Activated CD8-positive, alpha-beta memory T cell treated with anti-CD3 and anti-CD28 coated beads, Interleukin-2, amount 10 ng/mL, durations not matched to agents 7 days and 5 days (primary cell): ENCODE measurements at regions not wholly inside any gene's neighbourhood (a gene's known extent, or its start where the extent isn't known, plus 50 kb on each side); places are given as distances from the start of the nearest gene placed in this dataset.

Source experiments
- ATAC-seq: fragments of 150-1000 bp; cut with Tn5 transposase; one replicate; pipeline ENCODE4 v1.10.0; 2021; ENCODE audit warnings: moderate library complexity
- CTCF ChIA-PET: fragments of 350-600 bp; sonication (Branson Sonifier 250); formaldehyde crosslinking; loops from one replicate; lab custom pipeline; 2021; ENCODE audit warnings: antibody characterized with exemption; lab: Charles Lee
- DNase-seq: peaks from one replicate; pipeline ENCODE4 v3.0.0-alpha.2; 2020
- H3K27ac Mint-ChIP-seq: one replicate; pipeline ENCODE4 v1.8.0; 2021; ENCODE audit warnings: mild to moderate bottlenecking, mixed read lengths
- H3K27me3 Mint-ChIP-seq: one replicate; pipeline ENCODE4 v1.8.0; 2021; ENCODE audit warnings: mixed read lengths
- H3K36me3 Mint-ChIP-seq: one replicate; pipeline ENCODE4 v1.8.0; 2021; ENCODE audit warnings: mild to moderate bottlenecking, mixed read lengths
- H3K4me1 Mint-ChIP-seq: one replicate; pipeline ENCODE4 v1.8.0; 2021; ENCODE audit warnings: mixed read lengths
- H3K4me3 Mint-ChIP-seq: one replicate; pipeline ENCODE4 v1.8.0; 2021; ENCODE audit warnings: mild to moderate bottlenecking, moderate library complexity, mixed read lengths
- H3K9me3 Mint-ChIP-seq: one replicate; pipeline ENCODE4 v1.8.0; 2022; ENCODE audit warnings: low read depth, mixed read lengths

- DNase-seq = no peak
- ATAC-seq = no peak
- CTCF ChIA-PET = no interaction called here
- Mint-ChIP-seq H3K27ac (no peak overlapping the region), H3K4me1 (no peaks in the 10 kb centered on the region), H3K27me3 (no peaks in the 10 kb centered on the region), H3K4me3 (no peak overlapping the region), H3K36me3 (no peaks in the 10 kb centered on the region), H3K9me3 (no peaks in the 10 kb centered on the region)
Measured at GRCh38 chr12:60174941-60175340, 579.1 kb downstream of the SLC16A7 start.

DNA sequence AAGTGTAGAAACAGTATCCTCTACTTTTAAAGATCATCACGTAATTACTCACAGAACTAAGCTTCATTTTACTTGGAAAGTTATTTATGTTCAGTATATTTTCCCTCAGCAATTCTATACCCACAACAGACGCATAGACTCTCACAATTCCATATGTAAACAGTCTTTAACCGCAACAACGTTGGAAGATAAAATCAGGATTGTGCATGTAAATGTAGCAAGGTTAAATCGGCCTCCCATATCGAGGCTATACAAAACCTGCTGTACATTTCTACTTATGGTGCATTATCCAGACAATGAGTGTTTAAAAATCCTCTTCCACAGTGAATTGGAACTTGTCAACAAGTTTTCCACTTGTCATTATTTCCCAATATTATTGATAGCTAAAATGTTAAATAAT is 581.1 kb downstream of the SLC16A7 start:
- no peaks in the 10 kb centered on the region for H3K4me1 Mint-ChIP-seq
- DNase-seq (no peak), ATAC-seq (no peak)
- H3K27ac Mint-ChIP-seq = no peak overlapping the region
- H3K9me3 Mint-ChIP-seq = no peaks in the 10 kb centered on the region
- CTCF ChIA-PET = no interaction called here
- no peaks in the 10 kb centered on the region for H3K27me3 Mint-ChIP-seq
- H3K4me3 Mint-ChIP-seq = no peak overlapping the region
- no peaks in the 10 kb centered on the region for H3K36me3 Mint-ChIP-seq

DNA sequence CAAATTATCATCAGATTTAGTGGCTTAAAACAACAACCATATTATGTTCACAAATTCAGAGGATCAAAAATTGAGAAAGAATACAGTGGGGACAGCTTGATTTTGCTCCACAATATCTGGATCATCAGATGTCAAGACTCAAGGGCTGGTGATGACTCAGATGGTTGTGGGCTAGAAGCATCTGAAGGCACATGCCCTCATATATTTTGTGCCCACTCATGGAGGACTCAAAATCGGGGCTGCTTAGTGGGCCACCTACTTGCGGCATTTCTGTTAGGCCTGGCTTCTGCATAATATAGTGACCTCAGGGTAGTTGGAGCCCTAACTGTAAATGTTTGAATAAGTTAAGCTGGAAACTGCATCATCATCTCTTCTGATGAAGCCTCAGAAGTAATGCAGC is 584.5 kb downstream of the SLC16A7 start:
- no peak for ATAC-seq
- Mint-ChIP-seq H3K4me1 (no peaks in the 10 kb centered on the region), H3K27me3 (no peaks in the 10 kb centered on the region), H3K4me3 (no peak overlapping the region), H3K27ac (no peak overlapping the region), H3K36me3 (no peaks in the 10 kb centered on the region), H3K9me3 (no peaks in the 10 kb centered on the region)
- CTCF ChIA-PET = no interaction called here
- DNase-seq = no peak

DNA sequence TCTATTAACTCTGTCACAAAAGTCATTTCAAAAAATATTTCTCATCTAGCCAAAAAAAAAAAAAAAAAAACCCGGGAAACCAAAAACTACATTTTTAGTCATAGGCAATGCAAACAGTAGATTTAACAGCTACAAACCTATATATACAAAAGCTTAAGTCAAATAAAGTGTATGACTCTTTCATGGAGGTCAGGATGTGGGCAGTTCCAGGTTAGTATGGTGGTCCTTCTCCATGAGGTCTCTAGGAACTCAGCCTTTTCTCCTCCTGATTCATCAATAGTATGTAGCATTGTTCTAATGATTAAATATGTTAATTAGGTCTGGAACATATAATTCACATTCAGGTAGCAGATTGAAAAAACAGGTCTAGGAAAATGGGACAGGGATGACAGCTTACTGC is 586.5 kb downstream of the SLC16A7 start:
- Mint-ChIP-seq H3K27ac (no peak overlapping the region), H3K36me3 (no peaks in the 10 kb centered on the region), H3K9me3 (no peaks in the 10 kb centered on the region), H3K4me1 (no peaks in the 10 kb centered on the region), H3K27me3 (no peaks in the 10 kb centered on the region), H3K4me3 (no peak overlapping the region)
- DNase-seq (no peak), ATAC-seq (no peak)
- CTCF ChIA-PET = no interaction called here

GRCh38 chr12:60184096-60184495 is 588.3 kb downstream of the SLC16A7 start:
- ATAC-seq (no peak), DNase-seq (no peak)
- CTCF ChIA-PET = no interaction called here
- Mint-ChIP-seq H3K36me3 (no peaks in the 10 kb centered on the region), H3K27me3 (no peaks in the 10 kb centered on the region), H3K9me3 (peaks cover 2% of the 10 kb centered on the region), H3K27ac (no peak overlapping the region), H3K4me3 (no peak overlapping the region), H3K4me1 (no peaks in the 10 kb centered on the region)

DNA sequence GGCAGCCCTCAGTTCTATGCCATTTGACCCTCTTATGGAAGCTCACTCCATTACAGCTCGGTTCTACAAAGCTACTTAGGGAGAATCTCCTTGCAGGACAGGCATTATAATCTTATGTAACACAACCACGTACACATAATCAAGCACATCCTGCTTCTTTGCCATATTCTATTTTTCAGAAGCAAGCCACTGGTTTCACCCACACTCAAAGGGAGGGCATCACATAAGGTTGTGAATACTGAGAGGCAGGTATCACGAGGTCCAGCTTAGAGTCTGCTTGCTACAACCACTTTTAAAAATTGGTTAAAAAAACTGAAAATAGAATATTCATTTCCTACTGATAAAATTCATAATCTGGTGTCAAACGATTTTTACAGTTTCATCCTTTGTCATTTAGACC is 589.2 kb downstream of the SLC16A7 start:
- H3K9me3 Mint-ChIP-seq = peaks cover 2% of the 10 kb centered on the region
- no peaks in the 10 kb centered on the region for H3K4me1 Mint-ChIP-seq
- no peak for ATAC-seq
- DNase-seq = no peak
- CTCF ChIA-PET = no interaction called here
- H3K36me3 Mint-ChIP-seq = no peaks in the 10 kb centered on the region
- no peak overlapping the region for H3K4me3 Mint-ChIP-seq
- no peak overlapping the region for H3K27ac Mint-ChIP-seq
- no peaks in the 10 kb centered on the region for H3K27me3 Mint-ChIP-seq

GRCh38 chr12:60191271-60191670 is 595.4 kb downstream of the SLC16A7 start:
- Mint-ChIP-seq H3K9me3 (peaks cover 4% of the 10 kb centered on the region), H3K4me3 (no peak overlapping the region)
- no peak for ATAC-seq

GRCh38 chr12:60191676-60192359 is 596.0 kb downstream of the SLC16A7 start:
- no peaks in the 10 kb centered on the region for H3K36me3 Mint-ChIP-seq
- CTCF ChIA-PET = interaction anchor here (1.2 kb wide), 1 partner anchor 22 kb away, joined by 3 read pairs; no protein-coding TSS in a partner anchor

More at GRCh38 chr12:60191271-60191670, 595.4 kb downstream of the SLC16A7 start:
- CTCF ChIA-PET = interaction anchor here (1.2 kb wide), 1 partner anchor 22 kb away, joined by 3 read pairs; no protein-coding TSS in a partner anchor
- Mint-ChIP-seq H3K27ac (no peak overlapping the region), H3K4me1 (no peaks in the 10 kb centered on the region), H3K27me3 (no peaks in the 10 kb centered on the region), H3K36me3 (no peaks in the 10 kb centered on the region)
- no peak for DNase-seq

GRCh38 chr12:60194678-60195077 is 598.8 kb downstream of the SLC16A7 start:
- no peak overlapping the region for H3K27ac Mint-ChIP-seq
- CTCF ChIA-PET = no interaction called here
- no peak for ATAC-seq
- no peaks in the 10 kb centered on the region for H3K36me3 Mint-ChIP-seq
- DNase-seq = no peak
- no peak overlapping the region for H3K4me3 Mint-ChIP-seq
- H3K4me1 Mint-ChIP-seq = no peaks in the 10 kb centered on the region
- H3K9me3 Mint-ChIP-seq = peaks cover 4% of the 10 kb centered on the region
- no peaks in the 10 kb centered on the region for H3K27me3 Mint-ChIP-seq

More at GRCh38 chr12:60191676-60192359, 596.0 kb downstream of the SLC16A7 start:
- Mint-ChIP-seq H3K27ac (no peak overlapping the region), H3K4me3 (no peak overlapping the region), H3K9me3 (peaks cover 4% of the 10 kb centered on the region), H3K27me3 (no peaks in the 10 kb centered on the region), H3K4me1 (no peaks in the 10 kb centered on the region)
- ATAC-seq (no peak), DNase-seq (no peak)

GRCh38 chr12:60195483-60195882 is 599.7 kb downstream of the SLC16A7 start:
- H3K9me3 Mint-ChIP-seq = peaks cover 4% of the 10 kb centered on the region
- no peaks in the 10 kb centered on the region for H3K27me3 Mint-ChIP-seq
- ATAC-seq (no peak), DNase-seq (no peak)
- no peak overlapping the region for H3K4me3 Mint-ChIP-seq
- H3K36me3 Mint-ChIP-seq = no peaks in the 10 kb centered on the region
- H3K4me1 Mint-ChIP-seq = no peaks in the 10 kb centered on the region
- CTCF ChIA-PET = no interaction called here
- H3K27ac Mint-ChIP-seq = no peak overlapping the region

DNA sequence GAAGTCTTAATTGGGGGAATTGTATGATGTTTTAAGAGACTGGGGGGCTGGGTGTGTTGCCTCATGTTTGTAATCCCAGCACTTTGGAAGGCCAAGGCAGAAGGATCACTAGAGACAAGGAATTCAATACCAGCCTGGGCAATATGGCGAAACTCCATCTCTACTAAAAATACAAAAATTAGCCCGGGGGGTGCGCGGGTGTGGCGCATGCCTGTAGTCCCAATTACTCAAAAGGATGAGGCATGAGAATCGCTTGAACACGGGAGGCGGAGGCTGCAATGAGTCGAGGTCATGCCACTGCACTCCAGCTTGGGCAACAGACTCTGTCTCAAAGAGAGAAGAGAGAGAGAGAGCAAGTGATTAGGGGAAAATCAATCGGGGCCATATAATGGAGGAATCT is 600.5 kb downstream of the SLC16A7 start:
- Mint-ChIP-seq H3K9me3 (peaks cover 2% of the 10 kb centered on the region), H3K27me3 (no peaks in the 10 kb centered on the region), H3K4me1 (no peaks in the 10 kb centered on the region), H3K4me3 (no peak overlapping the region), H3K36me3 (no peaks in the 10 kb centered on the region), H3K27ac (no peak overlapping the region)
- ATAC-seq (no peak), DNase-seq (no peak)
- CTCF ChIA-PET = no interaction called here

DNA sequence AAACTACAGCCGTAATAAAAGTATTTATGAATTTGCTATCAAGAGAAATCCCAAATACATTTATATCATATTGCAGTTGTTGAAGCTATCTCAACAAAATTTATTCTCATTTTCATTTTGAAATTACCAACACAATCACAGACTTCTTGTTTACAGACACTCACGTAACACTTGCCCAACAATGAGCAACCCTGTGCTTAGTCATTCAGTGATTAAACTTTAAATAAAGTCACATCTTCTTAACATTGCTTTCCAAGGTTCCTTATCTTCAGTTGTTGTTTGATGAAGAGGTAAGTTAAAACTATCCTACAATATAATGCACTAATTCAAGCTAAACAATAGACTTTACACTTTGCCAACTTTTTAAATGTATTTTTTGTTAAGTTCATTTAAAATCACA is 601.8 kb downstream of the SLC16A7 start:
- Mint-ChIP-seq H3K4me3 (no peak overlapping the region), H3K9me3 (peaks cover 3% of the 10 kb centered on the region), H3K27me3 (no peaks in the 10 kb centered on the region), H3K4me1 (no peaks in the 10 kb centered on the region), H3K27ac (no peak overlapping the region), H3K36me3 (no peaks in the 10 kb centered on the region)
- DNase-seq = no peak
- CTCF ChIA-PET = no interaction called here
- no peak for ATAC-seq

DNA sequence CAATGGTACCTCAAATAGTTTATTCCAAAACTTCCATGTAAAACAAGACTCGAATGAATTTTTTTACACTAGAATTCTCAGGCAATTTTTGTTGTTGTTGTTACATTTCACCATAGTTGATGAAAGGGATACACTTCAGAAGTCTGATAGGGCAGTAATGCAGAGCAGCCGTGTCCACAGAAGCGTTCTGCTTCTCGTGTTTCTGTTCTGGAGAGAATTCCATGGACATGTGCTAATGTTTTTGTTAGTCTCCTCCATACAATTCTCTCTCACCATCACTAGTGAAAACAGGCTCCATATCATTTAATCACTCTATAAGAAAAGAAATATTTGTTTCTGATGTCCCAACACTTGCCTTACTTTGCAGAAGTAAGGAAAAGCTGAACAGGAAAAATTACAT is 606.1 kb downstream of the SLC16A7 start:
- DNase-seq = no peak
- Mint-ChIP-seq H3K4me1 (no peaks in the 10 kb centered on the region), H3K9me3 (peaks cover 7% of the 10 kb centered on the region), H3K36me3 (no peaks in the 10 kb centered on the region), H3K4me3 (no peak overlapping the region), H3K27ac (no peak overlapping the region), H3K27me3 (no peaks in the 10 kb centered on the region)
- no peak for ATAC-seq
- CTCF ChIA-PET = no interaction called here

GRCh38 chr12:60205500-60205899 is 609.7 kb downstream of the SLC16A7 start:
- DNase-seq (no peak), ATAC-seq (no peak)
- Mint-ChIP-seq H3K9me3 (peaks cover 5% of the 10 kb centered on the region), H3K4me3 (no peak overlapping the region), H3K27me3 (no peaks in the 10 kb centered on the region), H3K27ac (no peak overlapping the region), H3K4me1 (no peaks in the 10 kb centered on the region), H3K36me3 (no peaks in the 10 kb centered on the region)
- CTCF ChIA-PET = no interaction called here
